DMS 273 treated with DMSO at 0.1 percent for 48 hours (cell line): ENCODE measurements at regions not wholly inside any gene's neighbourhood (a gene's known extent, or its start where the extent isn't known, plus 50 kb on each side); places are given as distances from the start of the nearest gene placed in this dataset.

Experiments
- DNase-seq: peaks from one replicate; lab custom pipeline; 2025; lab: John Stamatoyannopoulos, UW

- DNase-seq, result no peak
Measured at GRCh38 chr22:27116312-27117086, 459.1 kb downstream of the MIAT start.

- no peak for DNase-seq
Measured at GRCh38 chr22:27120036-27120435, 462.6 kb downstream of the MIAT start.

- peak; percentile 65 for DNase-seq
Measured at GRCh38 chr22:27122574-27122973, 465.2 kb downstream of the MIAT start.

GRCh38 chr22:27123880-27124279 lies 466.5 kb downstream of the MIAT start:
- no peak for DNase-seq

GRCh38 chr22:27124351-27124966 lies 467.1 kb downstream of the MIAT start:
- peak; percentile 87 for DNase-seq

- DNase-seq, result no peak
Measured at GRCh38 chr22:27125539-27125938, 468.2 kb downstream of the MIAT start.

- peak; percentile 63 for DNase-seq
Measured at GRCh38 chr22:27127911-27128310, 470.5 kb downstream of the MIAT start.

- no peak for DNase-seq
Measured at GRCh38 chr22:27128461-27129085, 471.2 kb downstream of the MIAT start.

- DNase-seq, result no peak
Measured at GRCh38 chr22:27129266-27129665, 471.9 kb downstream of the MIAT start.

GRCh38 chr22:27130906-27131305 lies 473.5 kb downstream of the MIAT start:
- no peak for DNase-seq

- DNase-seq, result no peak
Measured at GRCh38 chr22:27131346-27131745, 474.0 kb downstream of the MIAT start.

- no peak for DNase-seq
Measured at GRCh38 chr22:27132400-27132799, 475.0 kb downstream of the MIAT start.

GRCh38 chr22:27133019-27133431 lies 475.6 kb downstream of the MIAT start:
- no peak for DNase-seq

GRCh38 chr22:27133681-27134314 lies 476.4 kb downstream of the MIAT start:
- DNase-seq, result no peak

- no peak for DNase-seq
Measured at GRCh38 chr22:27134315-27134701, 476.9 kb downstream of the MIAT start.

- no peak for DNase-seq
Measured at GRCh38 chr22:27135031-27135981, 477.9 kb downstream of the MIAT start.

GRCh38 chr22:27136596-27136995 lies 479.2 kb downstream of the MIAT start:
- DNase-seq, result no peak

- no peak for DNase-seq
Measured at GRCh38 chr22:27137871-27138337, 480.5 kb downstream of the MIAT start.

GRCh38 chr22:27138471-27138870 lies 481.1 kb downstream of the MIAT start:
- DNase-seq, result no peak

GRCh38 chr22:27139935-27140511 lies 482.6 kb downstream of the MIAT start:
- no peak for DNase-seq

GRCh38 chr22:27142286-27142685 lies 484.9 kb downstream of the MIAT start:
- DNase-seq, result no peak
